ENCODE measurements at regions not wholly inside any gene's neighbourhood (a gene's known extent, or its start where the extent isn't known, plus 50 kb on each side); places are given as distances from the start of the nearest gene placed in this dataset.
"Not testable (repeated sequence)": the region's sequence is repeated elsewhere in the genome, so short reads cannot be mapped to it uniquely, and the experiment has no call there.

- H3K4me3 ChIP-seq (ENCODE audit: low read length); H3K4me1 Mint-ChIP-seq; H3K4me3 Mint-ChIP-seq; H3K9ac ChIP-seq (ENCODE audit: extremely low read depth, low read length, poor library complexity, severe bottlenecking); H3K9me3 ChIP-seq (ENCODE audit: control insufficient read depth, low read length); H3K27ac ChIP-seq (ENCODE audit: low read depth, low read length); H3K27me3 ChIP-seq (ENCODE audit: control insufficient read depth, insufficient read depth, low read length, poor library complexity, severe bottlenecking); H3K4me1 ChIP-seq (ENCODE audit: control insufficient read depth, insufficient read depth, low read length); DNase-seq; H3K9me3 Mint-ChIP-seq; H3K27ac Mint-ChIP-seq; H3K36me3 ChIP-seq (ENCODE audit: control insufficient read depth, insufficient read depth, low read length); H3K27me3 Mint-ChIP-seq (ENCODE audit: insufficient read depth): not testable (repeated sequence)
- WGBS, 2 experiments (ENCODE audit: insufficient coverage in 1 of 2, insufficient read length in 1 of 2), result 71% methylated on average over 4 of the region's 4 CpGs; no CpG with 5 or more reads in 1 of the 2 experiments
- peaks cover 10% of the 10 kb centered on the region for H3K36me3 Mint-ChIP-seq (ENCODE audit: low read depth)
Observed at GRCh38 chr22:22296047-22296446, 51.5 kb downstream of the VPREB1 start.

GRCh38 chr22:22297159-22297793 is 52.7 kb downstream of the VPREB1 start:
- not testable (repeated sequence) for H3K36me3 ChIP-seq (ENCODE audit: control insufficient read depth, insufficient read depth, low read length); H3K9me3 ChIP-seq (ENCODE audit: control insufficient read depth, low read length); H3K4me1 Mint-ChIP-seq; H3K27ac ChIP-seq (ENCODE audit: low read depth, low read length); H3K4me1 ChIP-seq (ENCODE audit: control insufficient read depth, insufficient read depth, low read length); H3K27me3 Mint-ChIP-seq (ENCODE audit: insufficient read depth); H3K9me3 Mint-ChIP-seq; H3K9ac ChIP-seq (ENCODE audit: extremely low read depth, low read length, poor library complexity, severe bottlenecking); H3K27me3 ChIP-seq (ENCODE audit: control insufficient read depth, insufficient read depth, low read length, poor library complexity, severe bottlenecking); H3K36me3 Mint-ChIP-seq (ENCODE audit: low read depth); H3K27ac Mint-ChIP-seq
- 0 to 1% methylated on average over 4 to 23 of the region's 28 CpGs for WGBS, 2 experiments (ENCODE audit: insufficient coverage in 1 of 2, insufficient read length in 1 of 2)
- peak; percentile 67 for DNase-seq
- peak overlapping the region; percentile 80 for H3K4me3 ChIP-seq (ENCODE audit: low read length)
- peak overlapping the region; percentile 79 for H3K4me3 Mint-ChIP-seq

GRCh38 chr22:22297794-22298653 is 53.4 kb downstream of the VPREB1 start:
- H3K4me1 ChIP-seq (ENCODE audit: control insufficient read depth, insufficient read depth, low read length); H3K9me3 ChIP-seq (ENCODE audit: control insufficient read depth, low read length); H3K36me3 ChIP-seq (ENCODE audit: control insufficient read depth, insufficient read depth, low read length); H3K27ac Mint-ChIP-seq; H3K27me3 Mint-ChIP-seq (ENCODE audit: insufficient read depth); H3K27me3 ChIP-seq (ENCODE audit: control insufficient read depth, insufficient read depth, low read length, poor library complexity, severe bottlenecking); H3K4me1 Mint-ChIP-seq; H3K9me3 Mint-ChIP-seq; H3K27ac ChIP-seq (ENCODE audit: low read depth, low read length): not testable (repeated sequence)
- Mint-ChIP-seq H3K4me3 (peak overlapping the region; percentile 79), H3K36me3 (ENCODE audit: low read depth) (peaks cover 11% of the 10 kb centered on the region)
- peak overlapping the region; percentile 63 for H3K9ac ChIP-seq (ENCODE audit: extremely low read depth, low read length, poor library complexity, severe bottlenecking)
- WGBS, 2 experiments (ENCODE audit: insufficient coverage in 1 of 2, insufficient read length in 1 of 2), result 0% methylated on average over 12 to 69 of the region's 72 CpGs
- DNase-seq, result peak; percentile 80
- H3K4me3 ChIP-seq (ENCODE audit: low read length), result peak overlapping the region; percentile 81
- peak; percentile 64 for TF ChIP-seq CTCF (conservative IDR thresholded peaks at IDR 0.05)

- not testable (repeated sequence) for H3K27ac Mint-ChIP-seq; H3K9me3 Mint-ChIP-seq; H3K9me3 ChIP-seq (ENCODE audit: control insufficient read depth, low read length); DNase-seq; H3K27me3 Mint-ChIP-seq (ENCODE audit: insufficient read depth); H3K36me3 ChIP-seq (ENCODE audit: control insufficient read depth, insufficient read depth, low read length); H3K27me3 ChIP-seq (ENCODE audit: control insufficient read depth, insufficient read depth, low read length, poor library complexity, severe bottlenecking); H3K36me3 Mint-ChIP-seq (ENCODE audit: low read depth); H3K4me1 ChIP-seq (ENCODE audit: control insufficient read depth, insufficient read depth, low read length); H3K27ac ChIP-seq (ENCODE audit: low read depth, low read length); H3K4me1 Mint-ChIP-seq
- Histone ChIP-seq H3K4me3 (ENCODE audit: low read length) (peak overlapping the region; percentile 81), H3K9ac (ENCODE audit: extremely low read depth, low read length, poor library complexity, severe bottlenecking) (peak overlapping the region; percentile 63)
- peak overlapping the region; percentile 79 for H3K4me3 Mint-ChIP-seq
- WGBS, 2 experiments (ENCODE audit: insufficient coverage in 1 of 2, insufficient read length in 1 of 2), result 63% methylated on average over 2 of the region's 6 CpGs; no CpG with 5 or more reads in 1 of the 2 experiments
Observed at GRCh38 chr22:22298654-22299009, 54.0 kb downstream of the VPREB1 start.

GRCh38 chr22:22300511-22300910 is 55.9 kb downstream of the VPREB1 start:
- H3K9me3 Mint-ChIP-seq; H3K27me3 Mint-ChIP-seq (ENCODE audit: insufficient read depth); H3K4me1 Mint-ChIP-seq; H3K27me3 ChIP-seq (ENCODE audit: control insufficient read depth, insufficient read depth, low read length, poor library complexity, severe bottlenecking); H3K27ac ChIP-seq (ENCODE audit: low read depth, low read length); H3K27ac Mint-ChIP-seq; DNase-seq; H3K4me3 ChIP-seq (ENCODE audit: low read length); H3K4me1 ChIP-seq (ENCODE audit: control insufficient read depth, insufficient read depth, low read length); H3K9ac ChIP-seq (ENCODE audit: extremely low read depth, low read length, poor library complexity, severe bottlenecking); H3K4me3 Mint-ChIP-seq; H3K9me3 ChIP-seq (ENCODE audit: control insufficient read depth, low read length): not testable (repeated sequence)
- H3K36me3 Mint-ChIP-seq (ENCODE audit: low read depth), result peaks cover 20% of the 10 kb centered on the region
- peaks cover 12% of the 10 kb centered on the region for H3K36me3 ChIP-seq (ENCODE audit: control insufficient read depth, insufficient read depth, low read length)
- 91 to 100% methylated on average over 3 to 5 of the region's 5 CpGs for WGBS, 2 experiments (ENCODE audit: insufficient coverage in 1 of 2, insufficient read length in 1 of 2)

GRCh38 chr22:22300946-22301345 is 56.4 kb downstream of the VPREB1 start:
- peaks cover 23% of the 10 kb centered on the region for H3K36me3 Mint-ChIP-seq (ENCODE audit: low read depth)
- not testable (repeated sequence) for H3K27ac Mint-ChIP-seq; H3K27me3 Mint-ChIP-seq (ENCODE audit: insufficient read depth); H3K4me1 ChIP-seq (ENCODE audit: control insufficient read depth, insufficient read depth, low read length); DNase-seq; H3K27me3 ChIP-seq (ENCODE audit: control insufficient read depth, insufficient read depth, low read length, poor library complexity, severe bottlenecking); H3K9me3 Mint-ChIP-seq; H3K4me3 ChIP-seq (ENCODE audit: low read length); H3K9ac ChIP-seq (ENCODE audit: extremely low read depth, low read length, poor library complexity, severe bottlenecking); H3K27ac ChIP-seq (ENCODE audit: low read depth, low read length); H3K4me3 Mint-ChIP-seq; H3K9me3 ChIP-seq (ENCODE audit: control insufficient read depth, low read length); H3K4me1 Mint-ChIP-seq
- H3K36me3 ChIP-seq (ENCODE audit: control insufficient read depth, insufficient read depth, low read length), result peaks cover 12% of the 10 kb centered on the region
- 100% methylated on average over 1 of the region's 1 CpG; no CpG with 5 or more reads in 1 of the 2 experiments for WGBS, 2 experiments (ENCODE audit: insufficient coverage in 1 of 2, insufficient read length in 1 of 2)

Data from endodermal cell (in vitro differentiated cells).